WERI-Rb-1 (cell line): ENCODE measurements at regions not wholly inside any gene's neighbourhood (a gene's known extent, or its start where the extent isn't known, plus 50 kb on each side); places are given as distances from the start of the nearest gene placed in this dataset.

ENCODE experiments used
- DNase-seq: peaks from one replicate; pipeline ENCODE4 v3.0.0-alpha.2; 2020
- H3K27ac ChIP-seq: fragments of 250-450 bp; sonication (Bioruptor Pico); 2 replicates; pipeline ENCODE4 v1.5.1; 2020; ENCODE audit warnings: mild to moderate bottlenecking, moderate library complexity
- H3K27me3 ChIP-seq: fragments of 250-450 bp; sonication (Bioruptor Pico); 2 replicates; pipeline ENCODE4 v1.5.1; 2021; ENCODE audit warnings: mild to moderate bottlenecking, low read depth, moderate library complexity; ENCODE audit not compliant: insufficient read depth, severe bottlenecking
- H3K36me3 ChIP-seq: fragments of 250-450 bp; sonication (Bioruptor Pico); 2 replicates; pipeline ENCODE4 v1.5.1; 2020; ENCODE audit warnings: mild to moderate bottlenecking, moderate library complexity
- H3K4me3 ChIP-seq: 2 replicates; pipeline ENCODE4 v1.5.1; 2011; ENCODE audit warnings: low read depth, mild to moderate bottlenecking, control low read depth, low read length
- H3K9me3 ChIP-seq: fragments of 250-450 bp; sonication (Bioruptor Pico); 2 replicates; pipeline ENCODE4 v1.5.1; 2021; ENCODE audit warnings: mild to moderate bottlenecking, moderate library complexity; ENCODE audit not compliant: severe bottlenecking
- TF ChIP-seq, protein P1 (sequence below): IDR thresholded peaks from 2 replicates; pipeline ENCODE4 v1.5.1; 2011; ENCODE audit warnings: low read depth, mild to moderate bottlenecking, control low read depth, inconsistent platforms, low read length

- Histone ChIP-seq H3K27me3 (no peaks in the 10 kb centered on the region), H3K27ac (no peak overlapping the region), H3K36me3 (no peaks in the 10 kb centered on the region), H3K4me3 (no peak overlapping the region), H3K9me3 (no peaks in the 10 kb centered on the region)
- TF ChIP-seq, protein P1, sequence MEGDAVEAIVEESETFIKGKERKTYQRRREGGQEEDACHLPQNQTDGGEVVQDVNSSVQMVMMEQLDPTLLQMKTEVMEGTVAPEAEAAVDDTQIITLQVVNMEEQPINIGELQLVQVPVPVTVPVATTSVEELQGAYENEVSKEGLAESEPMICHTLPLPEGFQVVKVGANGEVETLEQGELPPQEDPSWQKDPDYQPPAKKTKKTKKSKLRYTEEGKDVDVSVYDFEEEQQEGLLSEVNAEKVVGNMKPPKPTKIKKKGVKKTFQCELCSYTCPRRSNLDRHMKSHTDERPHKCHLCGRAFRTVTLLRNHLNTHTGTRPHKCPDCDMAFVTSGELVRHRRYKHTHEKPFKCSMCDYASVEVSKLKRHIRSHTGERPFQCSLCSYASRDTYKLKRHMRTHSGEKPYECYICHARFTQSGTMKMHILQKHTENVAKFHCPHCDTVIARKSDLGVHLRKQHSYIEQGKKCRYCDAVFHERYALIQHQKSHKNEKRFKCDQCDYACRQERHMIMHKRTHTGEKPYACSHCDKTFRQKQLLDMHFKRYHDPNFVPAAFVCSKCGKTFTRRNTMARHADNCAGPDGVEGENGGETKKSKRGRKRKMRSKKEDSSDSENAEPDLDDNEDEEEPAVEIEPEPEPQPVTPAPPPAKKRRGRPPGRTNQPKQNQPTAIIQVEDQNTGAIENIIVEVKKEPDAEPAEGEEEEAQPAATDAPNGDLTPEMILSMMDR, result no peak
- no peak for DNase-seq
Measured at GRCh38 chr5:88094906-88095496, 173.6 kb downstream of the TMEM161B start.

DNA sequence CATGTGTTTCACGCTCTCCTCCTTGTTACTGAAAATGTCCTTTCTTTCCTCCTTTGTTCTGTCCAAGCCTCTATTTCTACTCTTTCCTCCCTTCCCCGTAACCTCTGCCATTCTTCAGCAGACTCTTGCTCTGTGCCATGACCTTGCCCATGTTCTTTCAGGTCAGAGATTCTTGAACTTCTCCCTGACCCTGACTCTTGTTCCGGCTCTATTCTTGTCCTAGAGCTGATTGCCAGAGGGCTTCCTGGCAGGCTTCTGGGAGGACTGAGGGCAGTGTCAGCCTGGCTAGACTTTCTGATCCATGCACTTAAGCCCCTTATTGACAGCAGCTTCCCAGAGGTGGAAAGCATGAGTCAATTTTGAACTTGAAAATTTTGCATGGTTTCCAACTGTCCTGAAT lies 174.2 kb downstream of the TMEM161B start:
- no peak overlapping the region for H3K27ac ChIP-seq
- TF ChIP-seq, protein P1, result no peak
- no peak for DNase-seq

GRCh38 chr5:88093765-88094164 lies 174.9 kb downstream of the TMEM161B start:
- no peak overlapping the region for H3K4me3 ChIP-seq
- no peak for DNase-seq
- no peaks in the 10 kb centered on the region for H3K27me3 ChIP-seq
- H3K36me3 ChIP-seq, result no peaks in the 10 kb centered on the region
- TF ChIP-seq, protein P1, result no peak
- H3K9me3 ChIP-seq, result no peaks in the 10 kb centered on the region
- H3K27ac ChIP-seq, result no peak overlapping the region

More for the DNA sequence above, 174.2 kb downstream of the TMEM161B start:
- no peaks in the 10 kb centered on the region for H3K36me3 ChIP-seq
- H3K4me3 ChIP-seq, result no peak overlapping the region
- H3K9me3 ChIP-seq, result no peaks in the 10 kb centered on the region
- H3K27me3 ChIP-seq, result no peaks in the 10 kb centered on the region

GRCh38 chr5:88092958-88093605 lies 175.6 kb downstream of the TMEM161B start:
- Histone ChIP-seq H3K9me3 (no peaks in the 10 kb centered on the region), H3K27ac (no peak overlapping the region), H3K27me3 (no peaks in the 10 kb centered on the region), H3K36me3 (no peaks in the 10 kb centered on the region), H3K4me3 (no peak overlapping the region)
- TF ChIP-seq, protein P1, result no peak
- no peak for DNase-seq

GRCh38 chr5:88092358-88092757 lies 176.3 kb downstream of the TMEM161B start:
- H3K4me3 ChIP-seq, result no peak overlapping the region
- no peaks in the 10 kb centered on the region for H3K27me3 ChIP-seq
- no peak overlapping the region for H3K27ac ChIP-seq
- TF ChIP-seq, protein P1, result no peak
- no peaks in the 10 kb centered on the region for H3K36me3 ChIP-seq
- no peak for DNase-seq
- no peaks in the 10 kb centered on the region for H3K9me3 ChIP-seq
